Stimulated activated CD8-positive, alpha-beta memory T cell treated with anti-CD3 and anti-CD28 coated beads, Interleukin-2, amount 100 ng/mL, for 1 hour (primary cell): ENCODE measurements at regions not wholly inside any gene's neighbourhood (a gene's known extent, or its start where the extent isn't known, plus 50 kb on each side); places are given as distances from the start of the nearest gene placed in this dataset.

ENCODE experiments used
- DNase-seq, 2 donors: peaks; one replicate each; pipeline ENCODE4 v3.0.0-alpha.2; 2020; ENCODE audit warnings: low read depth in 2 of 2

DNA sequence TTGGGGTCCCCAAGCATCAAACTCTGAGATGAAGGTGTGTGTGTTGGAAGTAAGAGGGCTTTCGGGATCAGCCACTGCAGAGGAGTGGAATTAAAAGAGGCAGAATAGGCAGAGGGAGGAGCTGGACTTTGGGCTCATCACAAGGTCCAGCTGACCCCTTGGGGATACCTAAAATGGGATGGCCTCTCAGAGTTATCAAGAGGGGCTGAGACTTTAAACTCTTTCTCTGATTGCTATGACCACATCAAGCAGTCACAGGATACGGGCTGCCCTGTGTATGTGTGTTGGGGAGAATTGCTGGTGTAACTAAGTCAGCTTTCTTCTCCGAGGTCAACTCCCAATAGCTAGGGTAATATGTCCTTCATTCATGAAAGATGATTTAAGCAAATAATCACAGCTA lies 127.7 kb upstream of the SLC14A2 start:
- DNase-seq: no peak

- DNase-seq: no peak
Observed at GRCh38 chr18:45488645-45489044, 126.6 kb upstream of the SLC14A2 start.

DNA sequence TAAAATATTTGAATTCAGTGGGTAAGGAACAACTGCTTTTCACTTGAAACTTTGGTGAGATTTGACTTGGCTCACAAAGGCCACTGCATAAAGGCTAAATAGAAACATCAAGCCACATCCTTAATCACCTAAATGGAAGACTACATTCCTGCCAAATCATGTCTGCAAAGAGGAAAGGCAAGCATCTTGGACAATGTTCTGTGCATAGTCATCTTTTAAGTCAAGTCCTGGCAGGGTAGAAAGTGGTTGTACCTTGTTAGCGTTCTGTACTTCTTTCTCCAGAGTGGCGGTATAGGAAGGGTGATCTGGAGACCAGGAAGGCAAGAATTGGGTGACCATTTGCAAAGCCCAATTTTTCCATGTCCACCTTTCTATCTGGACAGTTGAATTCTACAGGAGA lies 121.4 kb upstream of the SLC14A2 start:
- DNase-seq: no peak

- DNase-seq: no peak
Observed at GRCh38 chr18:45494811-45495210, 120.5 kb upstream of the SLC14A2 start.

GRCh38 chr18:45496741-45497140 lies 118.5 kb upstream of the SLC14A2 start:
- DNase-seq: no peak

DNA sequence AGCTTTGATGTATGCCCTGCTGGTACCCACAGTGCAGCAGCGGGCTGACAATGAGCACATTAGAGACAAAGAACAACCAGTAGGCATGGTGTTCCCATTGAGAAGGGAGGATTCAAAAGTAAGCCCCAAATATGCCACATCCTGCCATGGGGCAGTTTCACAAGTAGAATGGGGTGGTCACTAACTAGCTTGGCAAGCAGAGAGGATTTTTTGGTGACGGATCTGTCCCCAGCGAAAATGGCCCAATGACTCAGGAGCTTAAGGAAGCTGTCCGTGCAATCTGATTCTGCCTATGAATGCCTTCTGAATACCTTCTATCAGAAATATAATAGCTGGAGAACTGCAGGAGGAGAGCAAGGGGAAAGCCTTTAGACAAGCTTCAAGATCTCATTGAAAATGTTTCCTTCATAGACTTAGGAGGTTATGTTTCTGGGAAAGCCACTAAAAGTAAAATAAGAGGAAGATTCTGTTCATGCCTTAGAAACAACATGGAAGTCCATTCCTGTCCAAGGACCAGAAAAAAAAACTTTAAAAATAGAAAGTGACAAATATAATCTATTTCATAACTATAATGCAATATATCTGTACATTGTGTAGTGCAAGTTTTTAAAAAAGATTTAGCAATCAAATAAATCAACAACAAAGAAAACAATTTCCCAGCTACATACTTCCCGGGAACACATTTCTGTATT lies 117.5 kb upstream of the SLC14A2 start:
- no peak for DNase-seq

DNA sequence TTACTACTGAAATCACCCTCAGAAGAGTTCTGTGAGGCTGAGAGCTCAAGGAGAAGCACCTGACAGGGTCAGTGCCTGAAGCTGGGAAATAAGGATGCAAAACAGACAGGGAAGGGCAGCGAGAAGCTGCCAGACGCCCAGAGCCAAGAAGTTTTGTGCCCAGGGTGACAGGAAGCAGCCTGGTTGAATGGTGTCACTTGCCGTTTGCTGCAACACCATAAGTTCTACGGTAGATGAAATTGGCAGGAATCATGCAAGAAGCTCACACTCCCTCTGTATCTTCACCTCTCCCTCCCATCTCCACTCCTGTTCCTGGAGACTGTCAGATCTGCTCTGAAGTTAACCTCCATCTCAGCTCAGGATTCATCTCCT lies 117.0 kb upstream of the SLC14A2 start:
- DNase-seq: no peak

DNA sequence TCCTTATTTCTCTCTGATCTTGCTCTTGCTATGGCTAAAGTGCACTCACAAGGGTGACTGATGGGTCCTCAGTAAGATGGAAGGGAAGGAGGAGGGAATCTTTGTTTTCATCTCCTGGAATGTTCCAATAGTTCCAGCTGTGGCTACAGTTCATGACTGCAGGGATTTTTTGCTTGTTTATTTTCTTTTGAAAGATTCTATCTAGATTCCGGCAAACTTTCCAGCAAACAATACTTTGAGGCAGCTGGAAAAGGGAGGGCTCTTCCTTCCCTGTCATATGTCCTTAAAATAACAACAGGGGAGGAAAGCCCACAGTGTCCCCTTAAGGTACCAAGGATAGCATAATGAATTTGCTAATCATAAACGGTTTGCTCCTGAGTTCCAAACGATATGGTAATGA lies 111.3 kb upstream of the SLC14A2 start:
- no peak for DNase-seq

GRCh38 chr18:45505497-45506206 lies 109.6 kb upstream of the SLC14A2 start:
- DNase-seq: no peak

- no peak for DNase-seq
Observed at GRCh38 chr18:45506951-45507350, 108.3 kb upstream of the SLC14A2 start.

- DNase-seq: no peak
Observed at GRCh38 chr18:45509535-45509934, 105.7 kb upstream of the SLC14A2 start.

DNA sequence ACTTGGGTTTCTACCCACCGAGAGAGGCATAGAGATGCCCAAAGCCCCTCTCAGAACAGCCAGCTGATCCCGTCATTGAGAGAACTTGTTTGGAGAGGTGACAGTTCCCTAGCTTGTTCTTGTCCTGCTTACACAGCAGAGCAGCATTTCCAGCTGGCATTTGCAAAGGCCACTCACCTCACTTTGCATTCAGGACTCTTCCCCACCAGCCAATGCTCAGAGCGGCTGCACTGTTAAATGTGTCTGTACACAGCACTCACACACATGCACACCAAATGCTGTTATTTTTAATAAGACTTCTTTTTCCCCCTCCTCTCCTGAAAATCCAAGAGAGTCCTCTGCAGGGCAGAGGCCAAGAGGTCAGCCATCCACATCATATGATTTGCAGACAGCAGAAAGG lies 104.6 kb upstream of the SLC14A2 start:
- no peak for DNase-seq

- no peak for DNase-seq
Observed at GRCh38 chr18:45512363-45512953, 102.8 kb upstream of the SLC14A2 start.

- no peak for DNase-seq
Observed at GRCh38 chr18:45517181-45517741, 98.0 kb upstream of the SLC14A2 start.

- no peak for DNase-seq
Observed at GRCh38 chr18:45518311-45519155, 96.7 kb upstream of the SLC14A2 start.

DNA sequence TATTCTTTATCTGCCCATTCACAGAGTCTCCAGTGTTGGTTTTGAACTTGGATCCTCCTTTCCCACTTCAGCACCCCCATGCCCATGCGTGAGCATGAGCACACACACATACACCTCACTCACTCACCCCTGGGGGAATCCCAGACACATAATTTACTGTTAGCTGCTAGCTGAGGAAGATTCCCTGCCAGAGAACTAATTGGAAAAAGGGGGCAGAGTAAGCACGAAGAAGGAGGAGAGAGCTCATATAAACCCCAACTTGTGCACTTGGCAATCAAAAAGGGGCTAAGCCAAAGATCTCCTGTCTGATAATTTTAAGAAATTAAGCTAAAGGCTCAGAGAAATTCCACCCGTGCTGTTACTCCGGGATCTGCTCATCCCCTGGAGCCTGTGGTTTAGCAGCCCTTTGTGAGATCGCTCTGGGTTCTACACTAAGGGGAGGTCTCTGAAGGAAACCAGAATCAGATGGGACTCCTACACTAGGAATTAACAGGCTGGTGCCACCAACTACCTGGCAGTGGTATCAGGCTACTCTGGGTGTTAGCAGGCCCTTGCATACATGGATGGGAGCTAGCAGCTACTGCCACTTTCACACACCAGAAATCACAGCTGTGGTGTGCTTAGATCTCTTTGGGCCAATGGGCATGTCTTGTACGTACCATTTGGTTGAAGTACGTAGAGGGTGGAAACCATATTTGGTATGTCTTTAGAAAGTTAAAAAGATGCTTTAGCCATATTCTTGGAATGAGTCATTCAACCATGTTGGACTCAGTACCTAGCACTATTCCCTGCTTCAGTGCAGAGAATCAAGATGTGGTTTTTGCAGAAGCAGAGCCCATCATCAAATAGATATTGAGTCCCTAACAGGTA lies 95.6 kb upstream of the SLC14A2 start:
- DNase-seq: no peak

DNA sequence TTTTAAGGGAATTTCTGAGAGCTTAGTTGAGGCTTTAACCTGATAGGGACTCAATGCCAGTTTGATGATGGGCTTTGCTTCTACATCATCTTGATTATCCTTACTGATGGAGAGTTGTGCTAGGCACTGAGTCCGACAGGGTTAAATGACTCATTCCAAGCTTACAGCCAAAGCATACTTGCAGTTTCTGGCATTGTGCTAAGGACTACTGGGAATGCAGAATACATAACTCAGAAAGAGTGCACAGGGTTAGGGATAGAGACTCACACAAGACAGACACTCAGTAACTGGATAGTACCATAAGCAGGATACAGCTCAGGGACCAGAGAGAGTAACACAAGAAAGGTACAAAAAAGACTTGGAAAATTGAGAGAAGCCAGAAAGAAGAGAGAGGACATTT lies 94.1 kb upstream of the SLC14A2 start:
- DNase-seq: no peak

GRCh38 chr18:45521777-45522176 lies 93.5 kb upstream of the SLC14A2 start:
- no peak for DNase-seq

- DNase-seq: no peak
Observed at GRCh38 chr18:45522371-45522770, 92.9 kb upstream of the SLC14A2 start.

- DNase-seq: no peak
Observed at GRCh38 chr18:45525301-45525700, 90.0 kb upstream of the SLC14A2 start.
